C1 segment of cervical spinal cord (tissue), 14 donors: ENCODE measurements at regions not wholly inside any gene's neighbourhood (a gene's known extent, or its start where the extent isn't known, plus 50 kb on each side); places are given as distances from the start of the nearest gene placed in this dataset.
A peak's percentile ranks its signal among the peaks of the same experiment; 100 is the strongest.

Source experiments
- DNase-seq, 14 donors: peaks; one replicate each; lab custom pipeline; 2025; lab: John Stamatoyannopoulos, UW

- no peak for DNase-seq
Measured at GRCh38 chr6:139868576-139868975, 494.1 kb upstream of the CITED2 start.

- no peak for DNase-seq
Measured at GRCh38 chr6:139863964-139864363, 489.5 kb upstream of the CITED2 start.

- no peak for DNase-seq
Measured at GRCh38 chr6:139863346-139863745, 488.9 kb upstream of the CITED2 start.

DNA sequence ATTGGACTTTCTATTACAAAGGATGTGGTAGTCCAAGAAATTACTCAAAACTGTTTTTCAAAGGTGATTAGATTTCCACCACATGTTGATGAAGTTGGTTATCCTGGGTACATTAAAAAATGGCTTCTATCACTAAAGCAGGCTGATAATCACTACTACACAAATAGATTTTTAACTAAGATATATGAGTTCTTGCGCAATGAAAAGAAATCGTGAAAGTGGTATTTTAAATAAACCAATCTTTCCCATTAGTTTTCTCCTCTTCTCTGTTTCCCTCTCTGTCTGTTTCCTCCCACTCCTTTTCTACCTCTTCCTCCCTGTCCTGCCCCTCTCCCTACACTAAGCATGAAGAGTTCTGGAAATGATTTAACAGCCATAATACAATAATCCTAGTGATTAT is 487.9 kb upstream of the CITED2 start:
- no peak for DNase-seq

- no peak for DNase-seq
Measured at GRCh38 chr6:139860203-139860602, 485.8 kb upstream of the CITED2 start.

GRCh38 chr6:139858429-139858828 is 484.0 kb upstream of the CITED2 start:
- no peak for DNase-seq

- no peak for DNase-seq
Measured at GRCh38 chr6:139857143-139857542, 482.7 kb upstream of the CITED2 start.

GRCh38 chr6:139856562-139856961 is 482.1 kb upstream of the CITED2 start:
- DNase-seq, result no peak

DNA sequence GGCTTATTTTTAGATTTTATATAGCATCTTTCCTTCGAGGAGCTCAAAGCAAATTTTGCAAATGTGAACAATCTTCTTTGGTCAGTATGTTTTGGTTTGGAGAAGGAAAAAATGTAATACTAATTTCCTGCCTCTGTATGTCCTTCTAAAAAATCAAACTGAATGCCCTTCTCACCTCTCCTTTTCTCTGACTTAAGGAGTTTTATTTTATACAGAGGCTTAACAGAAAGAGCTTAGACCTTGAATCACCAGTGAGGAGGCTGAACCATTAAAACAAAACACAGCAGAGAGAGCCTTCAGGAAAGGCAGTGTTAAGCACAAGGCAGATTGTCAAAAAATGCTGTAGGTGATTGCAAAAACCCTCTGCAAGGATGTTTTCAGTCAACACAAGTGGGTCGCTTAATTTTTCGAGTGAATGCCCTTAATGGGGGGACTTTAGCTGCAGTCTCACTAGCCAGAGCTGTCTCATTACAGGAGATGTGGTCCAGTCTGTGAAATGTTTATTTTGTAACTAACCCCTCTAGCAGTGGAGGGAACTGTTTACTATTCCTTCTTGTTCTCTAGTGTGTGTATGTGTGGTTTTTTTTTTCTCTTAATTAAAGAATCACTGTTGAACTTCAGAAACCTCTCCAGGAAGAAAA is 481.3 kb upstream of the CITED2 start:
- peak in 1 of 14 donors; percentile 6 for DNase-seq

GRCh38 chr6:139853302-139853992 is 479.0 kb upstream of the CITED2 start:
- no peak for DNase-seq

- no peak for DNase-seq
Measured at GRCh38 chr6:139852488-139853140, 478.2 kb upstream of the CITED2 start.

DNA sequence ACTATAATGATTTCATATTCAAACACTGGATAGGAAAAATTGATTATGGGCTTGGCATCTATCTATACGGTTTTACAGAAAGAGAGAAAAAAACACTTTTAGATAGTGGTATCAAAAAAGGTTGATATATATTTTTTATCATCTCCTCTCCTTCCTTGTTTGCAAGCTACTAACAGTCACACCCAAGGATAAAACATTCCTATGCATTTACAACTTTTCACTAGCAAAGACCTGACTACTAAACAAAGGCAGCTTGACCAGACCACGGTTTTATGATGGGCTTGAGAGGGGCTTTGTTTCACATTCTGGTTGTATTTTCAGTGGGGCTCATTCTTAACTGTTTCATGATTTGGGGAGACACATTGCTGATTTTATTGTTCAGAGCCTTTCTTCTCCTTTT is 477.6 kb upstream of the CITED2 start:
- no peak for DNase-seq

- DNase-seq, result no peak
Measured at GRCh38 chr6:139851206-139851605, 476.8 kb upstream of the CITED2 start.

GRCh38 chr6:139850512-139850911 is 476.1 kb upstream of the CITED2 start:
- no peak for DNase-seq

- no peak for DNase-seq
Measured at GRCh38 chr6:139847457-139847813, 473.0 kb upstream of the CITED2 start.

GRCh38 chr6:139846538-139847456 is 472.3 kb upstream of the CITED2 start:
- no peak for DNase-seq

GRCh38 chr6:139844907-139845306 is 470.5 kb upstream of the CITED2 start:
- DNase-seq, result no peak

DNA sequence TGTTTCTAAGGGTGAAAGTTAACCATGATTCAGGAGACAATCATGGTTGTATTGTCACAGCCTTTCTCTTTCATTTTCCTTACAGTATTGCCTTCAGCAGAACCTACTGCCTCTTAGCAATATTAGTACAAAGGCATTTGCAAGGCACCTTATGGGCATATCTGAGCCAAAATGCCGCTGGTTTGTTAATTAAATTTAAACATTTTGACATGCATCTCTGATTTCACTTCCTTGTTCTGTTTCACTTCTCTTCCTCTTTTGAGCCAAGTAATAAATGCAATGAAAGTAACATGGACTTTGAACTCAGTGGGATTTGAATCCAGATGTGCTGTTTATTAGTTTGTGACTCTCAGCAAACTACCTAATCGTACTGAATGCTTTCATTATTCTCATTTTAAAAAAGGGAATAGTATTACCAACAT is 467.4 kb upstream of the CITED2 start:
- no peak for DNase-seq

GRCh38 chr6:139839506-139840156 is 465.2 kb upstream of the CITED2 start:
- peak in 8 of 14 donors; percentile 8 to 33 (median 23) for DNase-seq

GRCh38 chr6:139834232-139834631 is 459.8 kb upstream of the CITED2 start:
- DNase-seq, result no peak

DNA sequence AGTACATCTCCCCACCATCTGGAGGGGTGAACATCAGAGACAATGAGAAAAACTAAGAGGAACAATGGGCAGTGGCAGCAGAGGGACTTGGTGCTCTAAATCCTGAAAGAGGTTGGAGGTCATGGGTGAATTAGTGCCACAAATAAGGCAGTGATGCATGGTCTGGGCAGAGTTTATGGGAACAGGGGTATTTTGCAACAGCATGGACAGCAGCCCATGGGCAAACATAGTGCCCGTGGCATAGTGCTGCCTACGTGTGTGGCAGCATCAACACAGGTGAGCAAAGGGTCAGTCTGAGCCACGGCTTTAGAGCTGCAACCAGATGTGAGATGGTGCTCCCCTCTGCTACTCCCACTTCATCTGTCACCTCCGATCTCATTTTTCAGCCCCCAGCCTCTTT is 459.1 kb upstream of the CITED2 start:
- DNase-seq, result no peak
